ENCODE measurements at regions not wholly inside any gene's neighbourhood (a gene's known extent, or its start where the extent isn't known, plus 50 kb on each side); places are given as distances from the start of the nearest gene placed in this dataset.

DNA sequence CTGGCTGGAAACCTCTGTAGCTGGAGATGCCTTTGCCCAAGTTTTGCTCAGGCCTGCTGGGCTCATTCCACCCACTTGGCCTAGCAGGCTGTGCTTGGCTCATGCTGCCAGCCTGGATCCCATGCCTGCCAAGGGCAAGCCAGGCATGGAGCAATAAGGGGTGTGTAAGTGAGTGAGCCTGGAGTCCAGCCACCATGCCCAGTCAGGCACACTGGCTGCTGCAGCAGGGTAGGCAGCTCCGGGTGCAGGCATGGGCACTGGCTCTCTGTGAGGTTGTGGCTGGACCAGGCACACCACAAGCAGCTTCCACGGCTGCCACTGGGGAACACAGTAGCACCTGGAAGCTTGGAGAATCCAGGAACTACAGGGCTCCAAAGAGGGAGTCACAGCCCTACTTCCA, 147.7 kb upstream of the HS6ST1 start:
- TF ChIP-seq, protein P1, sequence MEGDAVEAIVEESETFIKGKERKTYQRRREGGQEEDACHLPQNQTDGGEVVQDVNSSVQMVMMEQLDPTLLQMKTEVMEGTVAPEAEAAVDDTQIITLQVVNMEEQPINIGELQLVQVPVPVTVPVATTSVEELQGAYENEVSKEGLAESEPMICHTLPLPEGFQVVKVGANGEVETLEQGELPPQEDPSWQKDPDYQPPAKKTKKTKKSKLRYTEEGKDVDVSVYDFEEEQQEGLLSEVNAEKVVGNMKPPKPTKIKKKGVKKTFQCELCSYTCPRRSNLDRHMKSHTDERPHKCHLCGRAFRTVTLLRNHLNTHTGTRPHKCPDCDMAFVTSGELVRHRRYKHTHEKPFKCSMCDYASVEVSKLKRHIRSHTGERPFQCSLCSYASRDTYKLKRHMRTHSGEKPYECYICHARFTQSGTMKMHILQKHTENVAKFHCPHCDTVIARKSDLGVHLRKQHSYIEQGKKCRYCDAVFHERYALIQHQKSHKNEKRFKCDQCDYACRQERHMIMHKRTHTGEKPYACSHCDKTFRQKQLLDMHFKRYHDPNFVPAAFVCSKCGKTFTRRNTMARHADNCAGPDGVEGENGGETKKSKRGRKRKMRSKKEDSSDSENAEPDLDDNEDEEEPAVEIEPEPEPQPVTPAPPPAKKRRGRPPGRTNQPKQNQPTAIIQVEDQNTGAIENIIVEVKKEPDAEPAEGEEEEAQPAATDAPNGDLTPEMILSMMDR (IDR thresholded peaks at IDR 0.05): no peak
- TF ChIP-seq NR3C1 (CRISPR knock-in tag; conservative IDR thresholded peaks at IDR 0.05; ENCODE audit: low read depth) (no peak), ZNF263 (CRISPR knock-in tag; IDR thresholded peaks at IDR 0.05; ENCODE audit: low read depth) (no peak), SP1 (CRISPR knock-in tag; conservative IDR thresholded peaks at IDR 0.05) (no peak), FOXK1 (CRISPR knock-in tag; IDR thresholded peaks at IDR 0.05) (no peak)
- TF ChIP-seq, protein P2, sequence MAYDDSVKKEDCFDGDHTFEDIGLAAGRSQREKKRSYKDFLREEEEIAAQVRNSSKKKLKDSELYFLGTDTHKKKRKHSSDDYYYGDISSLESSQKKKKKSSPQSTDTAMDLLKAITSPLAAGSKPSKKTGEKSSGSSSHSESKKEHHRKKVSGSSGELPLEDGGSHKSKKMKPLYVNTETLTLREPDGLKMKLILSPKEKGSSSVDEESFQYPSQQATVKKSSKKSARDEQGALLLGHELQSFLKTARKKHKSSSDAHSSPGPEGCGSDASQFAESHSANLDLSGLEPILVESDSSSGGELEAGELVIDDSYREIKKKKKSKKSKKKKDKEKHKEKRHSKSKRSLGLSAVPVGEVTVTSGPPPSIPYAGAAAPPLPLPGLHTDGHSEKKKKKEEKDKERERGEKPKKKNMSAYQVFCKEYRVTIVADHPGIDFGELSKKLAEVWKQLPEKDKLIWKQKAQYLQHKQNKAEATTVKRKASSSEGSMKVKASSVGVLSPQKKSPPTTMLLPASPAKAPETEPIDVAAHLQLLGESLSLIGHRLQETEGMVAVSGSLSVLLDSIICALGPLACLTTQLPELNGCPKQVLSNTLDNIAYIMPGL (CRISPR knock-in tag; IDR thresholded peaks at IDR 0.05): no peak
- TF ChIP-seq, protein P3, sequence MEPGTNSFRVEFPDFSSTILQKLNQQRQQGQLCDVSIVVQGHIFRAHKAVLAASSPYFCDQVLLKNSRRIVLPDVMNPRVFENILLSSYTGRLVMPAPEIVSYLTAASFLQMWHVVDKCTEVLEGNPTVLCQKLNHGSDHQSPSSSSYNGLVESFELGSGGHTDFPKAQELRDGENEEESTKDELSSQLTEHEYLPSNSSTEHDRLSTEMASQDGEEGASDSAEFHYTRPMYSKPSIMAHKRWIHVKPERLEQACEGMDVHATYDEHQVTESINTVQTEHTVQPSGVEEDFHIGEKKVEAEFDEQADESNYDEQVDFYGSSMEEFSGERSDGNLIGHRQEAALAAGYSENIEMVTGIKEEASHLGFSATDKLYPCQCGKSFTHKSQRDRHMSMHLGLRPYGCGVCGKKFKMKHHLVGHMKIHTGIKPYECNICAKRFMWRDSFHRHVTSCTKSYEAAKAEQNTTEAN (CRISPR knock-in tag; IDR thresholded peaks at IDR 0.05): no peak
- TF ChIP-seq, protein P4, sequence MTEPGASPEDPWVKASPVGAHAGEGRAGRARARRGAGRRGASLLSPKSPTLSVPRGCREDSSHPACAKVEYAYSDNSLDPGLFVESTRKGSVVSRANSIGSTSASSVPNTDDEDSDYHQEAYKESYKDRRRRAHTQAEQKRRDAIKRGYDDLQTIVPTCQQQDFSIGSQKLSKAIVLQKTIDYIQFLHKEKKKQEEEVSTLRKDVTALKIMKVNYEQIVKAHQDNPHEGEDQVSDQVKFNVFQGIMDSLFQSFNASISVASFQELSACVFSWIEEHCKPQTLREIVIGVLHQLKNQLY (CRISPR knock-in tag; IDR thresholded peaks at IDR 0.05): no peak
